Neuronal stem cell (in vitro differentiated cells): ENCODE measurements at regions not wholly inside any gene's neighbourhood (a gene's known extent, or its start where the extent isn't known, plus 50 kb on each side); places are given as distances from the start of the nearest gene placed in this dataset.
A peak's percentile ranks its signal among the peaks of the same experiment; 100 is the strongest.

Experiments
- DNase-seq: peaks from one replicate; pipeline ENCODE4 v3.0.0-alpha.2; 2013; ENCODE audit warnings: low spot score
- H2AFZ ChIP-seq: one replicate; pipeline ENCODE4 v1.6.1; 2013; ENCODE audit warnings: mild to moderate bottlenecking, low read length, inconsistent platforms
- H2AK5ac ChIP-seq: 2 replicates; pipeline ENCODE4 v1.6.1; 2013; ENCODE audit warnings: low read depth, mild to moderate bottlenecking, inconsistent platforms, low read length, moderate library complexity, mixed read lengths
- H2BK120ac ChIP-seq: 2 replicates; pipeline ENCODE4 v1.6.1; 2013; ENCODE audit warnings: low read depth, mild to moderate bottlenecking, inconsistent platforms, low read length, moderate library complexity, mixed read lengths
- H2BK12ac ChIP-seq: one replicate; pipeline ENCODE4 v1.6.1; 2013; ENCODE audit warnings: low read length, inconsistent platforms
- H2BK15ac ChIP-seq: 2 replicates; pipeline ENCODE4 v1.6.1; 2013; ENCODE audit warnings: mild to moderate bottlenecking, low read length, inconsistent platforms, mixed read lengths
- H2BK5ac ChIP-seq: one replicate; pipeline ENCODE4 v1.6.1; 2013; ENCODE audit warnings: inconsistent platforms, mild to moderate bottlenecking, low read length, moderate library complexity
- H3K14ac ChIP-seq: one replicate; pipeline ENCODE4 v1.6.1; 2013; ENCODE audit warnings: low read length, inconsistent platforms
- H3K18ac ChIP-seq: 2 replicates; pipeline ENCODE4 v1.6.1; 2013; ENCODE audit warnings: low read length, inconsistent platforms
- H3K23ac ChIP-seq: 2 replicates; pipeline ENCODE4 v1.6.1; 2013; ENCODE audit warnings: low read depth, mild to moderate bottlenecking, mixed read lengths, low read length, inconsistent platforms; ENCODE audit not compliant: poor library complexity
- H3K27ac ChIP-seq: replicated peaks from 3 replicates; pipeline ENCODE4 v1.5.1; 2013; ENCODE audit warnings: low read length, inconsistent platforms
- H3K27me3 ChIP-seq, 3 experiments: 2 replicates each; pipeline ENCODE4 v1.6.1; 2013; ENCODE audit warnings: low read length in 3 of 3, mild to moderate bottlenecking in 2 of 3, inconsistent platforms in 1 of 3, low read depth in 1 of 3, mixed read lengths in 1 of 3, moderate library complexity in 1 of 3; ENCODE audit not compliant: control insufficient read depth in 3 of 3, insufficient read depth in 3 of 3
- H3K36me3 ChIP-seq, 2 donors: replicated peaks in 1 of 2; 2 replicates each; pipeline ENCODE4 v1.6.1; 2013; ENCODE audit warnings: low read length in 2 of 2; ENCODE audit not compliant: control insufficient read depth in 2 of 2, insufficient read depth in 2 of 2
- H3K4ac ChIP-seq: 2 replicates; pipeline ENCODE4 v1.6.1; 2013; ENCODE audit warnings: inconsistent platforms, mild to moderate bottlenecking, low read length, moderate library complexity
- H3K4me1 ChIP-seq, 2 donors: 1 replicate in 1 of 2; 2 replicates in 1 of 2; pipeline ENCODE4 v1.6.1; 2013; ENCODE audit warnings: low read length in 2 of 2, low read depth in 1 of 2; ENCODE audit not compliant: control insufficient read depth in 2 of 2, insufficient read depth in 1 of 2
- H3K4me2 ChIP-seq: one replicate; pipeline ENCODE4 v1.6.1; 2013; ENCODE audit warnings: mild to moderate bottlenecking, low read length, inconsistent platforms; ENCODE audit not compliant: insufficient read depth, poor library complexity, severe bottlenecking
- H3K4me3 ChIP-seq, 2 donors: 2 replicates each; pipeline ENCODE4 v1.5.1; 2013; ENCODE audit warnings: low read length in 2 of 2, mild to moderate bottlenecking in 2 of 2, inconsistent platforms in 1 of 2, moderate library complexity in 1 of 2
- H3K79me1 ChIP-seq: one replicate; pipeline ENCODE4 v1.6.1; 2013; ENCODE audit warnings: low read depth, mild to moderate bottlenecking, inconsistent platforms, low read length, moderate library complexity
- H3K9ac ChIP-seq: one replicate; pipeline ENCODE4 v1.6.1; 2013; ENCODE audit warnings: mild to moderate bottlenecking, low read depth, low read length, inconsistent platforms; ENCODE audit not compliant: poor library complexity
- H3K9me3 ChIP-seq, 2 donors: replicated peaks in 1 of 2; 2 replicates each; pipeline versions ENCODE3 to v1.6.1; 2013; ENCODE audit warnings: low read length in 2 of 2, mild to moderate bottlenecking in 2 of 2, inconsistent platforms in 1 of 2, low read depth in 1 of 2, mixed read lengths in 1 of 2, moderate library complexity in 1 of 2; ENCODE audit not compliant: control insufficient read depth in 2 of 2, insufficient read depth in 1 of 2
- H4K8ac ChIP-seq: one replicate; pipeline ENCODE4 v1.6.1; 2013; ENCODE audit warnings: low read depth, mild to moderate bottlenecking, inconsistent platforms, low read length, moderate library complexity
- H4K91ac ChIP-seq: one replicate; pipeline ENCODE4 v1.6.1; 2013; ENCODE audit warnings: low read length, low read depth, mild to moderate bottlenecking, inconsistent platforms; ENCODE audit not compliant: poor library complexity
- WGBS, 2 donors: extraction: QIAGEN DNeasy Blood & Tissue Kit; methylation state at CpG; one replicate each; pipeline ENCODE4 v1.1.7; 2013; ENCODE audit warnings: missing lambda C conversion rate in 2 of 2, mixed read lengths in 1 of 2; ENCODE audit not compliant: insufficient read length in 2 of 2, insufficient replicate concordance in 1 of 2; ENCODE audit errors: extremely low coverage in 2 of 2; 5-methylcytosine and 5-hydroxymethylcytosine counted together

DNA sequence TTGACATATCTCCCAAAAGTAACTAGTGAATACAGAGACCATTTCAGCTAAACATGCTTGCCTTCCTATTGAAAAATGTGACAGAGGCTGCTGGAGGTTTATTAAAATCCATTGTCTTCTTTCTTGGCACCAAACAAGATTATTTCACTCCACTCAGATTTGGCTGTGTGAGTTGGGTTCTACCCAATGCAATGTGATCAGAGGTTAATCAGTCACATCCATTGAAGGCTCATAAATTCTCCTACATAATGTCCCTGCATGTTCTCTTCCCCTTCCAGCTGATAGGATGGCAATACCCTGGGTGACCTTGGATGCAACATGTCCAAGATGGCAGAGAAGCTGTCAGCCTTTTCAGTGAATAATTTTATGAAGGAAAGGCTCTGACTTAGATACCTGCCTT, 54.5 kb downstream of the TKTL2 start:
- H3K79me1 ChIP-seq: no peaks in the 10 kb centered on the region

DNA sequence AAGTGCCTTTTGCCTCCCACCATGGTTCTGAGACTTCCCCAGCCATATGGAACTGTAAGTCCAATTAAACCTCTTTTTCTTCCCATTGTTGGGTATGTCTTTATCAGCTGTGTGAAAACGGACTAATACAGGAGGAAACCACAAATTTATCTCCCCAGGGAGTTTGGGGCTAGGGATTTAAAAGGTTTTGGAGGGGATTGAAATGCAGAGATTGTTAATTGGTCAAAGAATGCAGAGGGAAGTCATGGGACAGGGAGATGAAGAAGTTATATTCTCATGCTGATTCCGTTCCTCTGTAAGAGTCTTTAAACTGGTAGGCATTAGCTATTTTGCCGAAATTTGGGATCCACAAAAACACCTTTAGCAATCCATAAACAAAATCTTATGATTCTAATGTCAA, 57.9 kb downstream of the TKTL2 start:
- no peak overlapping the region for H3K14ac ChIP-seq
- H2AFZ ChIP-seq: peak overlapping the region; percentile 4
- H3K4ac ChIP-seq: no peak overlapping the region
- no peak overlapping the region for H4K8ac ChIP-seq
- no peak overlapping the region for H2BK5ac ChIP-seq
- no peaks in the 10 kb centered on the region for H3K36me3 ChIP-seq
- H3K18ac ChIP-seq: no peak overlapping the region
- H2BK120ac ChIP-seq: no peak overlapping the region
- no peak overlapping the region for H2AK5ac ChIP-seq
- no peak overlapping the region for H3K4me2 ChIP-seq
- no peaks in the 10 kb centered on the region for H3K27me3 ChIP-seq
- no peak overlapping the region for H3K23ac ChIP-seq
- no peak overlapping the region for H3K27ac ChIP-seq
- H3K4me1 ChIP-seq: no peaks in the 10 kb centered on the region
- H2BK12ac ChIP-seq: no peak overlapping the region
- WGBS, 2 donors: no CpG with 5 or more reads among the region's 3 CpGs
- no peaks in the 10 kb centered on the region for H3K9me3 ChIP-seq
- no peak overlapping the region for H4K91ac ChIP-seq
- H3K4me3 ChIP-seq: no peak overlapping the region
- H2BK15ac ChIP-seq: no peak overlapping the region
- no peak for DNase-seq
- H3K79me1 ChIP-seq: no peaks in the 10 kb centered on the region
- no peak overlapping the region for H3K9ac ChIP-seq

More for the DNA sequence above, 54.5 kb downstream of the TKTL2 start:
- Histone ChIP-seq H3K18ac (no peak overlapping the region), H3K4me2 (no peak overlapping the region), H2BK120ac (no peak overlapping the region), H2BK15ac (no peak overlapping the region), H4K8ac (no peak overlapping the region), H2AFZ (no peak overlapping the region), H2BK12ac (no peak overlapping the region), H3K36me3 (no peaks in the 10 kb centered on the region), H3K27ac (no peak overlapping the region), H4K91ac (no peak overlapping the region), H3K9ac (no peak overlapping the region), H3K9me3 (no peaks in the 10 kb centered on the region), H2AK5ac (no peak overlapping the region), H2BK5ac (no peak overlapping the region), H3K4me3 (no peak overlapping the region), H3K23ac (no peak overlapping the region), H3K27me3 (no peaks in the 10 kb centered on the region), H3K4ac (no peak overlapping the region), H3K14ac (no peak overlapping the region), H3K4me1 (no peaks in the 10 kb centered on the region)
- DNase-seq: no peak

DNA sequence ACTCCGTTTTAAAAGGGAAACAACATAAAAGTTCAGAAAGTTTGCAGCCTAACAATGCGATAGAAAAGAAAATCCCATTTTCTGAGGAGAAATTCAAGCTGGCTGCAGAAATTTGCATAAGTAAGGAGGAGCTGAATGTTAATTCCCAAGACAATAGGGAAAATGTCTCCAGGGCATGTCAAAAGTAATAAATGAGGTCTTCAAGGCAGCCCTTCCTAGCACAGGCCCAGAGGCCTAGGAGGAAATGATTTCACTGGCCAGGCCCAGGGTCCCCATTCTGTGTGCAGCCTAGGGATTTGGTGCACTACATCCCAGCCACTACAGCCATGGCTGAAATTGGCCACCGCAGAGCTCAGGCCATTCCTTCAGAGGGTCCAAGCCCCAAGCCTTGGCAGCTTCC, 59.3 kb downstream of the TKTL2 start:
- H3K4me3 ChIP-seq: no peak overlapping the region
- H2BK5ac ChIP-seq: no peak overlapping the region
- no peak overlapping the region for H3K4me2 ChIP-seq
- no peaks in the 10 kb centered on the region for H3K27me3 ChIP-seq
- no CpG with 5 or more reads among the region's 3 CpGs for WGBS, 2 donors
- H2BK12ac ChIP-seq: no peak overlapping the region
- H4K8ac ChIP-seq: no peak overlapping the region
- no peak overlapping the region for H4K91ac ChIP-seq
- no peak overlapping the region for H3K18ac ChIP-seq
- no peaks in the 10 kb centered on the region for H3K36me3 ChIP-seq
- H3K9ac ChIP-seq: no peak overlapping the region
- no peak overlapping the region for H3K27ac ChIP-seq
- H3K14ac ChIP-seq: no peak overlapping the region
- H3K23ac ChIP-seq: no peak overlapping the region
- H2BK120ac ChIP-seq: no peak overlapping the region
- H3K4ac ChIP-seq: no peak overlapping the region
- H2AK5ac ChIP-seq: no peak overlapping the region
- no peaks in the 10 kb centered on the region for H3K4me1 ChIP-seq
- H2AFZ ChIP-seq: no peak overlapping the region
- H3K79me1 ChIP-seq: no peaks in the 10 kb centered on the region
- H2BK15ac ChIP-seq: no peak overlapping the region
- no peaks in the 10 kb centered on the region for H3K9me3 ChIP-seq
- DNase-seq: no peak

DNA sequence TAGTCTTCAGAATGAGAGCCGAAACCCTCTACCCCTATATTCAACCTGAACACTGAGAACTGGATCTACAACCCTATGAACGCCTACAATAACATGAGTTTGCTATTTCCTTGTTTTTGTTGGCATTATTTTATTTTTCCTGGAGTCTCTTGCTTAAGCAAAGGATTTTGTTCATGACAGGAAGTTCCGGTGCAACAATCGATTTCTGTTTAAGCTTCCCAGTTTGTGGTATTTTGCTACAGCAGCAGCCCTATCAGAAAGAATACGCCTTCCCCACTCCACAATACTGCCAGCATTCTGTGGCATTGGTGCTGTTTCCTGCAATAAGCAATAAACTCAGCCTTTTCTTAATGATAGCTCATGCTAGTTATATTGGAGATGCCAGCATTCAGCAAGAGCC, 60.9 kb downstream of the NPY5R start:
- Histone ChIP-seq H2BK15ac (no peak overlapping the region), H3K27ac (no peak overlapping the region), H3K14ac (no peak overlapping the region)

More for the DNA sequence above, 60.9 kb downstream of the NPY5R start:
- WGBS, 2 donors: no CpG with 5 or more reads among the region's 5 CpGs
- Histone ChIP-seq H3K27me3 (no peaks in the 10 kb centered on the region), H3K79me1 (no peaks in the 10 kb centered on the region), H3K9ac (no peak overlapping the region), H4K91ac (no peak overlapping the region), H2AFZ (peak overlapping the region; percentile 9), H2BK120ac (no peak overlapping the region), H3K9me3 (no peaks in the 10 kb centered on the region), H2AK5ac (no peak overlapping the region), H2BK5ac (no peak overlapping the region), H3K4me2 (no peak overlapping the region), H3K4me3 (no peak overlapping the region), H4K8ac (no peak overlapping the region), H3K36me3 (no peaks in the 10 kb centered on the region), H3K18ac (no peak overlapping the region), H3K23ac (no peak overlapping the region), H3K4ac (no peak overlapping the region), H3K4me1 (peaks cover 0 to 2% of the 10 kb centered on the region in 2 donors), H2BK12ac (no peak overlapping the region)
- DNase-seq: no peak
